PC-3 (cell line): ENCODE measurements at regions not wholly inside any gene's neighbourhood (a gene's known extent, or its start where the extent isn't known, plus 50 kb on each side); places are given as distances from the start of the nearest gene placed in this dataset.

Source experiments
- CTCF ChIP-seq: fragments of 300-600 bp; sonication (generic); conservative IDR thresholded peaks from 2 replicates; pipeline ENCODE4 v1.5.1; 2017; ENCODE audit warnings: antibody characterized with exemption, low read depth, mild to moderate bottlenecking, low read length
- EZH2 ChIP-seq: fragments of 300-600 bp; sonication (generic); IDR thresholded peaks from one replicate; pipeline ENCODE4 v1.6.1; 2017; ENCODE audit warnings: antibody characterized with exemption, mild to moderate bottlenecking, low read length; ENCODE audit not compliant: unreplicated experiment

- TF ChIP-seq CTCF = no peak
- no peak for TF ChIP-seq EZH2
Observed at GRCh38 chr2:241932899-241933178, 63.3 kb downstream of the RTP5 start.
